HEK293T (cell line): ENCODE measurements at regions not wholly inside any gene's neighbourhood (a gene's known extent, or its start where the extent isn't known, plus 50 kb on each side); places are given as distances from the start of the nearest gene placed in this dataset.

Source experiments
- BHLHE40 ChIP-seq: fragments of 450-650 bp; IDR thresholded peaks from 2 replicates; pipeline ENCODE4 v1.6.1; 2016; ENCODE audit warnings: mild to moderate bottlenecking, moderate library complexity, borderline replicate concordance
- CTBP1 ChIP-seq: fragments of 450-650 bp; IDR thresholded peaks from 2 replicates; pipeline ENCODE4 v1.6.1; 2016; ENCODE audit warnings: borderline replicate concordance
- ELF4 ChIP-seq: fragments of 450-650 bp; IDR thresholded peaks from 2 replicates; pipeline ENCODE4 v1.6.1; 2017; ENCODE audit warnings: antibody characterized with exemption
- FOXA1 ChIP-seq: fragments of 450-650 bp; IDR thresholded peaks from 2 replicates; pipeline ENCODE4 v1.6.1; 2016; ENCODE audit warnings: mild to moderate bottlenecking
- L3MBTL2 ChIP-seq: fragments of 450-650 bp; conservative IDR thresholded peaks from 2 replicates; pipeline ENCODE4 v1.6.1; 2016; ENCODE audit warnings: mild to moderate bottlenecking
- LEF1 ChIP-seq: fragments of 450-650 bp; IDR thresholded peaks from 2 replicates; pipeline ENCODE4 v1.6.1; 2017; ENCODE audit warnings: mild to moderate bottlenecking, borderline replicate concordance
- TARDBP ChIP-seq: fragments of 450-650 bp; IDR thresholded peaks from 2 replicates; pipeline ENCODE4 v1.6.1; 2016

DNA sequence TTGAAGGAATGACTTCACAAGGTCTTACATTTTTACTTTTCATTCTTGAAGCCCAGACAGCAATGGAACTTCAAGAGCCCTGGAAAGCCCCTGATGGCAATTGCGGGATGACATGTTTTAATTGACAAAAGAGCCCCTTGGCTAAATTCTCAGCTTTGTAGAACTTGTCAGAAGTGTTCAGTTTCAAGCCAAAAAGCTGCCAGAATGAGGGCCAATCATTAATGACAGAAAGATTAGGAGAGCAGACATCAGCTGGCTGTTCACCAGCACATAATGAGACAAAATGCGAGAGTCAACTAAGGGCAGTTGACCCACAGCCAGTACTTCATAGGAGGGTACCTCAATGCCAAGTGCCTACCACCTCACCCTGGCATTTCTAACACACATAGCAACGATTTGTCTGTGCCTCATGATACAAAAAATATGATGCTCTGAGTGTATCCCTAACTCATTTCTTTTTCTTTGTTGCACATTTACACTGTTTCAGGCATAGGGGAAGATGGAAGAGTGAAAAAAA lies 243.1 kb downstream of the MYLK4 start:
- TF ChIP-seq ELF4 (no peak), CTBP1 (no peak), FOXA1 (no peak), TARDBP (no peak), LEF1 (no peak), BHLHE40 (no peak), L3MBTL2 (no peak)
